ENCODE measurements at regions not wholly inside any gene's neighbourhood (a gene's known extent, or its start where the extent isn't known, plus 50 kb on each side); places are given as distances from the start of the nearest gene placed in this dataset.

- DNase-seq: no peak
- intact Hi-C loops (cut with DNase I): no loop called here
Measured at GRCh38 chr11:91660036-91660435, 564.6 kb upstream of the FAT3 start.

GRCh38 chr11:91654686-91655085, 569.9 kb upstream of the FAT3 start:
- H3K27me3 ChIP-seq: no peaks in the 10 kb centered on the region
- H3K27ac ChIP-seq: no peak overlapping the region
- H3K4me1 ChIP-seq: no peaks in the 10 kb centered on the region
- H3K9me3 ChIP-seq: no peaks in the 10 kb centered on the region
- H3K36me3 ChIP-seq: no peaks in the 10 kb centered on the region
- intact Hi-C loops (cut with DNase I): no loop called here
- TF ChIP-seq, protein P1, sequence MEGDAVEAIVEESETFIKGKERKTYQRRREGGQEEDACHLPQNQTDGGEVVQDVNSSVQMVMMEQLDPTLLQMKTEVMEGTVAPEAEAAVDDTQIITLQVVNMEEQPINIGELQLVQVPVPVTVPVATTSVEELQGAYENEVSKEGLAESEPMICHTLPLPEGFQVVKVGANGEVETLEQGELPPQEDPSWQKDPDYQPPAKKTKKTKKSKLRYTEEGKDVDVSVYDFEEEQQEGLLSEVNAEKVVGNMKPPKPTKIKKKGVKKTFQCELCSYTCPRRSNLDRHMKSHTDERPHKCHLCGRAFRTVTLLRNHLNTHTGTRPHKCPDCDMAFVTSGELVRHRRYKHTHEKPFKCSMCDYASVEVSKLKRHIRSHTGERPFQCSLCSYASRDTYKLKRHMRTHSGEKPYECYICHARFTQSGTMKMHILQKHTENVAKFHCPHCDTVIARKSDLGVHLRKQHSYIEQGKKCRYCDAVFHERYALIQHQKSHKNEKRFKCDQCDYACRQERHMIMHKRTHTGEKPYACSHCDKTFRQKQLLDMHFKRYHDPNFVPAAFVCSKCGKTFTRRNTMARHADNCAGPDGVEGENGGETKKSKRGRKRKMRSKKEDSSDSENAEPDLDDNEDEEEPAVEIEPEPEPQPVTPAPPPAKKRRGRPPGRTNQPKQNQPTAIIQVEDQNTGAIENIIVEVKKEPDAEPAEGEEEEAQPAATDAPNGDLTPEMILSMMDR (IDR thresholded peaks at IDR 0.05): no peak
- no peak for DNase-seq
- no peak overlapping the region for H3K9ac ChIP-seq (ENCODE audit: low read depth in 2 of 2, low read length in 2 of 2)
- no peak overlapping the region for H3K4me3 ChIP-seq

More at GRCh38 chr11:91660036-91660435, 564.6 kb upstream of the FAT3 start:
- no peaks in the 10 kb centered on the region for H3K4me1 ChIP-seq
- H3K36me3 ChIP-seq: no peaks in the 10 kb centered on the region
- no peaks in the 10 kb centered on the region for H3K9me3 ChIP-seq
- TF ChIP-seq, protein P1 (IDR thresholded peaks at IDR 0.05): no peak
- H3K4me3 ChIP-seq: no peak overlapping the region
- no peaks in the 10 kb centered on the region for H3K27me3 ChIP-seq
- H3K27ac ChIP-seq: no peak overlapping the region
- H3K9ac ChIP-seq (ENCODE audit: low read depth in 2 of 2, low read length in 2 of 2): no peak overlapping the region

GRCh38 chr11:91653079-91653754, 571.4 kb upstream of the FAT3 start:
- Histone ChIP-seq H3K9me3 (no peaks in the 10 kb centered on the region), H3K27me3 (no peaks in the 10 kb centered on the region), H3K27ac (no peak overlapping the region), H3K4me1 (no peaks in the 10 kb centered on the region), H3K4me3 (no peak overlapping the region), H3K9ac (ENCODE audit: low read depth in 2 of 2, low read length in 2 of 2) (no peak overlapping the region), H3K36me3 (no peaks in the 10 kb centered on the region)
- no peak for DNase-seq
- intact Hi-C loops (cut with DNase I): no loop called here
- TF ChIP-seq, protein P1 (IDR thresholded peaks at IDR 0.05): no peak

DNA sequence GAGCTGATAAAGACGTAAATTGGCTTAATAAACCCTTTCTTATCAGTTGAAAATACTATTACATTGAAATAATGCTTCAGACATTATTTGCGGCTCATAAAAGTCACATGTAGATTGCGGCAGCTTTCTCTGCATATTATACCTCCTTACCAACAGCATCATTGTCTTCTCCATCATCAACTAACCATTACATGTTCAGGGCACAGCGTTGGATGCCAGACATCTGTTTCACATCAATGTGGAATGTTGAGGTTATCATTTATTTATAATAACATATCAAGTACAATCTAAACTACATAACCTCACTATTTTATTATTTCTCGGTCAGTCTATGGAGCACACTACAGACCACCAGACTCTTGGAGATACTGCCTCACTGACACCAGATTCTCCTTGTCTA, 573.8 kb upstream of the FAT3 start:
- H3K9me3 ChIP-seq: no peaks in the 10 kb centered on the region
- no peaks in the 10 kb centered on the region for H3K36me3 ChIP-seq
- DNase-seq: no peak
- no peaks in the 10 kb centered on the region for H3K27me3 ChIP-seq
- TF ChIP-seq, protein P1 (IDR thresholded peaks at IDR 0.05): no peak
- H3K9ac ChIP-seq (ENCODE audit: low read depth in 2 of 2, low read length in 2 of 2): no peak overlapping the region
- no peak overlapping the region for H3K4me3 ChIP-seq
- H3K27ac ChIP-seq: no peak overlapping the region
- no peaks in the 10 kb centered on the region for H3K4me1 ChIP-seq
- intact Hi-C loops (cut with DNase I): no loop called here

GRCh38 chr11:91641153-91641552, 583.5 kb upstream of the FAT3 start:
- no peak for DNase-seq
- TF ChIP-seq, protein P1 (IDR thresholded peaks at IDR 0.05): no peak
- Histone ChIP-seq H3K27ac (no peak overlapping the region), H3K36me3 (no peaks in the 10 kb centered on the region), H3K9me3 (no peaks in the 10 kb centered on the region), H3K9ac (ENCODE audit: low read depth in 2 of 2, low read length in 2 of 2) (no peak overlapping the region), H3K27me3 (no peaks in the 10 kb centered on the region), H3K4me1 (no peaks in the 10 kb centered on the region), H3K4me3 (no peak overlapping the region)
- intact Hi-C loops (cut with DNase I): no loop called here
